ENCODE measurements at regions not wholly inside any gene's neighbourhood (a gene's known extent, or its start where the extent isn't known, plus 50 kb on each side); places are given as distances from the start of the nearest gene placed in this dataset.

- Histone ChIP-seq H3K27me3 (ENCODE audit: control insufficient read depth, insufficient read depth, low read length) (no peaks in the 10 kb centered on the region), H3K9ac (ENCODE audit: low read length) (no peak overlapping the region), H3K4me1 (ENCODE audit: control insufficient read depth, insufficient read depth, low read length) (no peaks in the 10 kb centered on the region), H3K9me3 (ENCODE audit: control insufficient read depth, insufficient read depth, low read depth, low read length) (no peaks in the 10 kb centered on the region), H3K27ac (ENCODE audit: low read depth, low read length) (no peak overlapping the region), H3K4me3 (ENCODE audit: low read depth, low read length) (no peak overlapping the region), H3K36me3 (ENCODE audit: control insufficient read depth, insufficient read depth, low read length) (no peaks in the 10 kb centered on the region)
Measured at GRCh38 chr18:64886995-64887394, 738.1 kb upstream of the LINC00305 start.

GRCh38 chr18:64882896-64883295, 734.0 kb upstream of the LINC00305 start:
- H3K36me3 ChIP-seq (ENCODE audit: control insufficient read depth, insufficient read depth, low read length), result no peaks in the 10 kb centered on the region
- H3K9me3 ChIP-seq (ENCODE audit: control insufficient read depth, insufficient read depth, low read depth, low read length), result no peaks in the 10 kb centered on the region
- H3K9ac ChIP-seq (ENCODE audit: low read length), result no peak overlapping the region
- H3K4me1 ChIP-seq (ENCODE audit: control insufficient read depth, insufficient read depth, low read length), result no peaks in the 10 kb centered on the region
- H3K27me3 ChIP-seq (ENCODE audit: control insufficient read depth, insufficient read depth, low read length), result no peaks in the 10 kb centered on the region
- no peak overlapping the region for H3K27ac ChIP-seq (ENCODE audit: low read depth, low read length)
- no peak overlapping the region for H3K4me3 ChIP-seq (ENCODE audit: low read depth, low read length)

GRCh38 chr18:64876833-64877232, 727.9 kb upstream of the LINC00305 start:
- Histone ChIP-seq H3K4me1 (ENCODE audit: control insufficient read depth, insufficient read depth, low read length) (no peaks in the 10 kb centered on the region), H3K4me3 (ENCODE audit: low read depth, low read length) (no peak overlapping the region), H3K9me3 (ENCODE audit: control insufficient read depth, insufficient read depth, low read depth, low read length) (no peaks in the 10 kb centered on the region), H3K27ac (ENCODE audit: low read depth, low read length) (no peak overlapping the region), H3K9ac (ENCODE audit: low read length) (no peak overlapping the region), H3K27me3 (ENCODE audit: control insufficient read depth, insufficient read depth, low read length) (no peaks in the 10 kb centered on the region), H3K36me3 (ENCODE audit: control insufficient read depth, insufficient read depth, low read length) (no peaks in the 10 kb centered on the region)

GRCh38 chr18:64872710-64873458, 724.0 kb upstream of the LINC00305 start:
- Histone ChIP-seq H3K27ac (ENCODE audit: low read depth, low read length) (no peak overlapping the region), H3K9me3 (ENCODE audit: control insufficient read depth, insufficient read depth, low read depth, low read length) (no peaks in the 10 kb centered on the region), H3K27me3 (ENCODE audit: control insufficient read depth, insufficient read depth, low read length) (no peaks in the 10 kb centered on the region), H3K36me3 (ENCODE audit: control insufficient read depth, insufficient read depth, low read length) (no peaks in the 10 kb centered on the region), H3K9ac (ENCODE audit: low read length) (no peak overlapping the region), H3K4me1 (ENCODE audit: control insufficient read depth, insufficient read depth, low read length) (no peaks in the 10 kb centered on the region), H3K4me3 (ENCODE audit: low read depth, low read length) (no peak overlapping the region)

GRCh38 chr18:64854112-64854511, 705.2 kb upstream of the LINC00305 start:
- Histone ChIP-seq H3K27ac (ENCODE audit: low read depth, low read length) (no peak overlapping the region), H3K4me3 (ENCODE audit: low read depth, low read length) (no peak overlapping the region), H3K27me3 (ENCODE audit: control insufficient read depth, insufficient read depth, low read length) (no peaks in the 10 kb centered on the region), H3K9ac (ENCODE audit: low read length) (no peak overlapping the region), H3K4me1 (ENCODE audit: control insufficient read depth, insufficient read depth, low read length) (no peaks in the 10 kb centered on the region; the same call in 1 of the 2 replicates), H3K9me3 (ENCODE audit: control insufficient read depth, insufficient read depth, low read depth, low read length) (no peaks in the 10 kb centered on the region), H3K36me3 (ENCODE audit: control insufficient read depth, insufficient read depth, low read length) (no peaks in the 10 kb centered on the region)

GRCh38 chr18:64852281-64852680, 703.4 kb upstream of the LINC00305 start:
- no peak overlapping the region for H3K27ac ChIP-seq (ENCODE audit: low read depth, low read length)
- no peaks in the 10 kb centered on the region for H3K4me1 ChIP-seq (ENCODE audit: control insufficient read depth, insufficient read depth, low read length)
- H3K9ac ChIP-seq (ENCODE audit: low read length), result no peak overlapping the region
- no peaks in the 10 kb centered on the region for H3K9me3 ChIP-seq (ENCODE audit: control insufficient read depth, insufficient read depth, low read depth, low read length)
- no peak overlapping the region for H3K4me3 ChIP-seq (ENCODE audit: low read depth, low read length)
- no peaks in the 10 kb centered on the region for H3K27me3 ChIP-seq (ENCODE audit: control insufficient read depth, insufficient read depth, low read length)
- H3K36me3 ChIP-seq (ENCODE audit: control insufficient read depth, insufficient read depth, low read length), result no peaks in the 10 kb centered on the region

- Histone ChIP-seq H3K9me3 (ENCODE audit: control insufficient read depth, insufficient read depth, low read depth, low read length) (no peaks in the 10 kb centered on the region), H3K27ac (ENCODE audit: low read depth, low read length) (no peak overlapping the region), H3K36me3 (ENCODE audit: control insufficient read depth, insufficient read depth, low read length) (no peaks in the 10 kb centered on the region), H3K27me3 (ENCODE audit: control insufficient read depth, insufficient read depth, low read length) (no peaks in the 10 kb centered on the region), H3K9ac (ENCODE audit: low read length) (no peak overlapping the region), H3K4me1 (ENCODE audit: control insufficient read depth, insufficient read depth, low read length) (no peaks in the 10 kb centered on the region), H3K4me3 (ENCODE audit: low read depth, low read length) (no peak overlapping the region)
Measured at GRCh38 chr18:64851726-64852125, 702.8 kb upstream of the LINC00305 start.

GRCh38 chr18:64850791-64851190, 701.9 kb upstream of the LINC00305 start:
- Histone ChIP-seq H3K4me1 (ENCODE audit: control insufficient read depth, insufficient read depth, low read length) (no peaks in the 10 kb centered on the region), H3K36me3 (ENCODE audit: control insufficient read depth, insufficient read depth, low read length) (no peaks in the 10 kb centered on the region), H3K4me3 (ENCODE audit: low read depth, low read length) (no peak overlapping the region), H3K27ac (ENCODE audit: low read depth, low read length) (no peak overlapping the region), H3K27me3 (ENCODE audit: control insufficient read depth, insufficient read depth, low read length) (no peaks in the 10 kb centered on the region), H3K9me3 (ENCODE audit: control insufficient read depth, insufficient read depth, low read depth, low read length) (no peaks in the 10 kb centered on the region), H3K9ac (ENCODE audit: low read length) (no peak overlapping the region)

GRCh38 chr18:64840911-64841701, 692.2 kb upstream of the LINC00305 start:
- 0 out of 2 replicates have a peak, but pooled peaks cover 2% of the 10 kb centered on the region for H3K9me3 ChIP-seq (ENCODE audit: control insufficient read depth, insufficient read depth, low read depth, low read length)
- H3K36me3 ChIP-seq (ENCODE audit: control insufficient read depth, insufficient read depth, low read length), result no peaks in the 10 kb centered on the region
- no peak overlapping the region for H3K27ac ChIP-seq (ENCODE audit: low read depth, low read length)
- H3K9ac ChIP-seq (ENCODE audit: low read length), result no peak overlapping the region
- H3K27me3 ChIP-seq (ENCODE audit: control insufficient read depth, insufficient read depth, low read length), result no peaks in the 10 kb centered on the region
- no peak overlapping the region for H3K4me3 ChIP-seq (ENCODE audit: low read depth, low read length)
- peaks cover 4% of the 10 kb centered on the region; the same call in 1 of the 2 replicates for H3K4me1 ChIP-seq (ENCODE audit: control insufficient read depth, insufficient read depth, low read length)

- no peak overlapping the region for H3K4me3 ChIP-seq (ENCODE audit: low read depth, low read length)
- no peaks in the 10 kb centered on the region for H3K36me3 ChIP-seq (ENCODE audit: control insufficient read depth, insufficient read depth, low read length)
- H3K9ac ChIP-seq (ENCODE audit: low read length), result no peak overlapping the region
- H3K4me1 ChIP-seq (ENCODE audit: control insufficient read depth, insufficient read depth, low read length), result no peaks in the 10 kb centered on the region
- H3K27ac ChIP-seq (ENCODE audit: low read depth, low read length), result no peak overlapping the region
- no peaks in the 10 kb centered on the region for H3K27me3 ChIP-seq (ENCODE audit: control insufficient read depth, insufficient read depth, low read length)
- 0 out of 2 replicates have a peak, but pooled peaks cover 5% of the 10 kb centered on the region for H3K9me3 ChIP-seq (ENCODE audit: control insufficient read depth, insufficient read depth, low read depth, low read length)
Measured at GRCh38 chr18:64810354-64810753, 661.5 kb upstream of the LINC00305 start.

- Histone ChIP-seq H3K4me3 (ENCODE audit: low read depth, low read length) (no peak overlapping the region), H3K9me3 (ENCODE audit: control insufficient read depth, insufficient read depth, low read depth, low read length) (0 out of 2 replicates have a peak, but pooled peaks cover 5% of the 10 kb centered on the region), H3K36me3 (ENCODE audit: control insufficient read depth, insufficient read depth, low read length) (no peaks in the 10 kb centered on the region)
Measured at GRCh38 chr18:64809801-64810200, 660.9 kb upstream of the LINC00305 start.

More at GRCh38 chr18:64809801-64810200, 660.9 kb upstream of the LINC00305 start:
- Histone ChIP-seq H3K27me3 (ENCODE audit: control insufficient read depth, insufficient read depth, low read length) (no peaks in the 10 kb centered on the region), H3K4me1 (ENCODE audit: control insufficient read depth, insufficient read depth, low read length) (no peaks in the 10 kb centered on the region), H3K27ac (ENCODE audit: low read depth, low read length) (no peak overlapping the region), H3K9ac (ENCODE audit: low read length) (no peak overlapping the region)

Data from HUES6 (cell line).